Stimulated activated CD8-positive, alpha-beta memory T cell treated with anti-CD3 and anti-CD28 coated beads, Interleukin-2, amount 100 ng/mL, for 1 hour (primary cell): ENCODE measurements at regions not wholly inside any gene's neighbourhood (a gene's known extent, or its start where the extent isn't known, plus 50 kb on each side); places are given as distances from the start of the nearest gene placed in this dataset.

Experiments
- DNase-seq, 2 donors: peaks; one replicate each; pipeline ENCODE4 v3.0.0-alpha.2; 2020; ENCODE audit warnings: low read depth in 2 of 2

DNA sequence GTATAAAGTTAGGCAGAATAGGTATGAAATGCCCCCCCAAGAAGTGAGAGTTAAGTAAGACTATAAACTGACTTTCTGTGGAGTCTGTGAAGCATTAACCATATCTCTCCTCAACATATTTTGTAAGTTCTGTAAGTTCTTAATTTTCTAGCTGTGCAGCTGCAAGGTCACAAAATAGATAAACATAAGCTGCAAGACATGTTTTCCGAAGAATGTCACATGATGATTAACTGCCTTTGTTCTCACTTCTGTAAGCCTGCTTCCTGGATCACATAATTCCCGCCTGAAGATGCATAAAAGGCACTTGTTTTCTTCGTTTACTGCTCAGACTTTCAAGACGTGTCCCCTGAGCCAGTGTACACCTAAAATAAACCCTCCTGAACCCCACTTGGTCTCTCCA, 292.9 kb upstream of the AMELY start:
- no peak for DNase-seq

DNA sequence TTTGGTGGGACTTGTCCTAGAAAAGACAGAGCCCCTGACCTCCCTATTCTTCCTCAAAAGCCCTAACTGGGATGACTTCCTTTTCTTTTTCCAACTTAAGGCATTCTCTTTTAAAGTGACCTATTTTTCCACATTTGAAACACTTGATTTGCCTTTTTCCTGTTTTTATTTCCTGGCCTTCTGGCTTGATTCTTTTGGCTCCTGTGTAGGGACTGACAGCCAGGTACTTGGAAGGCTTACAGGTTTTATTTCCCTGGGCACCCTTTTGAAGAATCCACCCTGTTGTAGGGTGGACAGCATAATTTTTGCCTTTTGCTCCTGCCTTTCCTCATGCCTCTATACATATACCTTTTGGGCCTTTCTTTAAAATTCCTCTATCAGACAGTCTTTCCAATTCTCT, 271.0 kb upstream of the AMELY start:
- no peak for DNase-seq

DNA sequence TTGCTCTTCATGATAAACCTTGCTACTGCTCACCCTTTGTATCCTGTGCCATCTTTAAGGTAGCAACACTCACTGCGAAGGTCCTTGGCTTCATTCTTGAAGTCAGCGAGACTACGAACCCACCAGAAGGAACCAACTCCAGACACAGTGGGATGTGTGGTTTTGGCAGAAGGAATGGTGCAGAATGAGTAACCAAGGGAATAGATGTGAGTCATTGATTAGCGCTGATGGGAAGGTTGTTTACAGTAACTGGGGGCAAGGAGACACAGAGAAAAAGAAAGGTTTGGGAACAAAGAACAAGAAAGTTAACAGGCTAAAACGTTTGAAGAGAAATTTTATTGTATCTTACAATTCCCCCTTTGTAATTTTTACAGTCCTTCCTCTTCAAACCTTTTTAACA, 266.1 kb upstream of the AMELY start:
- no peak for DNase-seq

DNA sequence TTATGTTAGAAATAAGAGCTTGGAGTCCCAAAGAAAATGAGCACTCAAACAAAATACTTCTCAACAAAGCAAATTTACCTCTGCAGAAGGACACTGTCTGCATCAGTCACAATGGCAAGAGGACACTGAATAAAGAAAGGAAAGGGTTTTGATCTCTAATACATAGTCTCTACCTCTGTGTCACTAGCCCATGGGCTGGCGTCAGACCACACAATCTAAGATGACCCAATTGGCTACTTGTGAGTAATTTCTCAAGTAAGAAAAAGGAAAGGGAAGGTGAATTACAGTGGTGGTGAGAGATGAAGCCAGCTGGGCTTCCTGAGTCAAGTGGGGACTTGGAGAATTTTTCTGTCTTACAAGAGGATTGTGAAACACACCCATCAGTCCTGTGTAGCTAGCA, 257.9 kb upstream of the AMELY start:
- DNase-seq: no peak

DNA sequence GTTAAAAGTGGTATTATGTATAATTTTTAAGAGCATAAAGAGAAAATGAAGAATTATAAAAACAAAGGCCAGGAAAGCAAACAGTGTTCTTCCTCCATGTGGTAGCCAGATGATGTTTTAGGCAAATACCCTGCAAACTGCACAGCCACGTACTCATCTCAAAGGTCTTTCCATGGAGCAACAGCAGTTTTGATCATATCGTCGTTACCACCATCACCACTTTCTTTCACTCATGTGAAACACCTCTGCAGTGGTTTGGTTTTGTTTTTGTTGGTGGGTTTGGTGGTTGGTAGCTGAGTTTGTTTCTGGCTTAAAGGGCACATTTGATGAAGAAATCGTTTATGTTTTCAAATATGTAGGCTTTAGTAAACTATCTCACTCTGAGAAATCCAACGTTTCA, 229.9 kb upstream of the AMELY start:
- no peak for DNase-seq
